T-helper 17 cell (primary cell): ENCODE measurements at regions not wholly inside any gene's neighbourhood (a gene's known extent, or its start where the extent isn't known, plus 50 kb on each side); places are given as distances from the start of the nearest gene placed in this dataset.
"Not testable (repeated sequence)": the region's sequence is repeated elsewhere in the genome, so short reads cannot be mapped to it uniquely, and the experiment has no call there.

Experiments used
- ATAC-seq: fragments of 150-1000 bp; cut with Tn5 transposase; 2 replicates; pipeline ENCODE4 v1.10.0; 2021; ENCODE audit warnings: mild to moderate bottlenecking, moderate library complexity
- DNase-seq, 3 donors: peaks; one replicate each; pipeline versions ENCODE4 v3.0.0 to v3.0.0-alpha.2; 2020 to 2021
- H3K9me3 ChIP-seq: one replicate; pipeline ENCODE4 v1.7.0; 2013; ENCODE audit warnings: low read length, mild to moderate bottlenecking; ENCODE audit not compliant: control insufficient read depth, poor library complexity, severe bottlenecking
- H3K27ac Mint-ChIP-seq: one replicate; pipeline ENCODE4 v1.8.0; 2022; ENCODE audit warnings: mild to moderate bottlenecking, moderate library complexity, mixed read lengths
- H3K27me3 Mint-ChIP-seq: one replicate; pipeline ENCODE4 v1.8.0; 2022; ENCODE audit warnings: mixed read lengths
- H3K36me3 Mint-ChIP-seq: one replicate; pipeline ENCODE4 v1.8.0; 2022; ENCODE audit warnings: low read depth, mixed read lengths
- H3K4me1 Mint-ChIP-seq: one replicate; pipeline ENCODE4 v1.8.0; 2022; ENCODE audit warnings: mild to moderate bottlenecking, mixed read lengths
- H3K4me3 Mint-ChIP-seq: one replicate; pipeline ENCODE4 v1.8.0; 2022; ENCODE audit warnings: mild to moderate bottlenecking, moderate library complexity, mixed read lengths

DNA sequence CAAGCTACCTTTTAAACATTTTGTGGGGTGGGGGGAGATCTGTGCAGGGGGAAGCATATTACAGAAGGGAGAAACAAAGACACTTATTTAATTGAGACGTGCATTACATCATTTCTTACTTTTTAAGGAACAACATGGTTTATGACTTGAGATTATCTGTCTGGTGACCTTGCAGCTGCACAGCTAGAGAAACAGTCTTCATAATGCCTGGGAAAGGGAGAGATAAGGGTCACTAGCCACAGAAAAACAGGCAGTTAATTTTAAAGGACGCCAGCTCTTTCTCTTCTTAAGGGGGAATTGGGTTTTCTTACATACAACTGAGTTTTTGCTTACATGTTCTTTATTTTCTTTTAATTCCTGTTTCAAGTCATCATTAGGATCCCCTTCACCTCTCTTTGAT is 147.9 kb downstream of the SST start:
- no peaks in the 10 kb centered on the region for H3K9me3 ChIP-seq
- H3K36me3 Mint-ChIP-seq, result peaks cover 2% of the 10 kb centered on the region
- peaks cover 2% of the 10 kb centered on the region for H3K4me1 Mint-ChIP-seq
- ATAC-seq (no peak), DNase-seq (no peak)
- H3K27ac Mint-ChIP-seq, result no peak overlapping the region
- no peak overlapping the region for H3K4me3 Mint-ChIP-seq
- H3K27me3 Mint-ChIP-seq, result peaks cover 26% of the 10 kb centered on the region

DNA sequence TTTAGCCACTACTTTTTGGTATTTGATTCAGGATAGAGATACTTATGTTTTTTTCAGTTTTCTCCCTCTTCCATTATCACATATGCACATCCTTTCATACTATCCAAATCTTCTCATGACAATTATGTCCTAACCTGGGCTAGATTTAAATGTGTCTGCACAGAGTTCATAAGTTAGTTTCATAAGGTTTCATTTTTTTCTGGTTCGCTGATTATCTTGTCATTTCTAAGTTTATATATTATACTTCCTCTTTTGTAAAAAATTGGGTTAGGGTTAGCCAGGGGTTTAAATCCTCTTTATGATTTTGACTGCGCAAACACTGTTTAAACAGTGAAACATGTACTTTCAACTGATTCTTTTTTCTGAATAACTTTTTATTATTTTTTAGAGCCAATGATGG is 148.6 kb downstream of the SST start:
- peaks cover 31% of the 10 kb centered on the region for H3K27me3 Mint-ChIP-seq
- no peak overlapping the region for H3K27ac Mint-ChIP-seq

DNA sequence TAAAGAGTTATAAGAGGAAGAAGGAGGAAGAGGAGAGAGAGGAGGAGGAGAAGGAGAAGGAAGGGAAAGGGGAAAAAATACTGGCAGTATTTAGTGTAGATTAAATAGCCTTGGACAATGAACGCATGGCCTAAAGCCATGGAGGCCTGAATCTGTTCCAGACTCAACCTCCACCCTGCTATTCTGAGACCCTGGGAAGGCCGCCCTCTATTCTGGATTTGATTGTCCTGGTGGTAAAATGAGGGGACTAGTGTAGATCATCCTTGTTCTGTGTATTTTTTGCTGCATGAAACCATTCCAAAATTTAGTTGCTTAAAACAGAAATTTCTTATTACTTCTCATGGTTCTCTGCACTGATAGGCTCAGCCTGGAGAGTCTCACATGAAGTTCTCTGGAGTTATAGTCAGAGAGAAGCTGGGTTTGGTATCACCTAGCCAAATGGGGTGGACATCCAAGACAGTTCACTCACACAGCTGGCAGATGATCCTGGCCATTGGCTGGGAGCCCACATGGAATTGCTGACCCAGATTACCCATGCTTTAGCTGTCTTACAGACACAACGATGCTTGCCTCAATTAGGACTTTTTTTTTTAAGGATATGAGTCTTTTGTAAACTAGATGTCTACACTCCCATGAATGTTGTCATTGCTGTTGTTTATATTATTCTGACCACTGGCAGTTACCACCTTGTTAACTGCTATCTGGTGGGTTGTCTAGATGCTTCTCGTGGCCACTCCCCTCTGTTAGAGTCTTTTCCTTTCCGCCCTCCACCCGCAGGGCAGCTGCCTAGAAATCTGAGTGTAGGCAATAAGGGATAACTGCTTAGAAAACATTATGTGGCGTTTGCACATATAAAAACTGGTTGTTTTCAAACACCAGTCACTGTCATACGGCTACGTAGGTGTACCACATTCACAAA is 149.9 kb downstream of the SST start:
- Mint-ChIP-seq H3K4me3 (no peak overlapping the region), H3K27ac (no peak overlapping the region), H3K36me3 (no peaks in the 10 kb centered on the region), H3K27me3 (peaks cover 24% of the 10 kb centered on the region), H3K4me1 (peaks cover 2% of the 10 kb centered on the region)
- ATAC-seq (no peak), DNase-seq (no peak)
- no peaks in the 10 kb centered on the region for H3K9me3 ChIP-seq

More for the DNA sequence above, 148.6 kb downstream of the SST start:
- no peak for ATAC-seq
- no peak overlapping the region for H3K4me3 Mint-ChIP-seq
- peaks cover 2% of the 10 kb centered on the region for H3K4me1 Mint-ChIP-seq
- no peak for DNase-seq
- H3K9me3 ChIP-seq, result no peaks in the 10 kb centered on the region
- H3K36me3 Mint-ChIP-seq, result peaks cover 2% of the 10 kb centered on the region

DNA sequence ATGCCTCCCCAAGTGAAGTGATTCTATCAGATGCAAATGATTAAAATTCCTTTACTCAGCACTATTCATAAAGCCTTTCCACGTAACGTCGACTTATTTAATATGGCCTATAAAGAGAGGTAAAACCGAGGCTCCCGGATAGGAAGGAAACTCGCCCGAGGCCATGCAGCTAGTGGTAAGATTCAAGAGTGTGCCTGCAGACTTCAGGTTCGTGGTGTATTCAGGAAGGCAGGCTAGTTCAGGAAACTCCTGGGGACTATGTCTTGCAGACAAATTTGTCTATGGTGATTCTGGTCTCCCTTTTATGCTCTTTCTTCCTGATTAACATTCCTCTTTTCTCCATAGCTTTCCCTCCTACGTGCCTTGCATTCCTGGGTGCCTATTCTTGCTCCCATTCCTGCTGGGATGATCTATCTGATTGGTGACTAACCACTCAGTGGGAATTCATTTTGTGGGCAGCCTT is 150.7 kb downstream of the SST start:
- Mint-ChIP-seq H3K36me3 (no peaks in the 10 kb centered on the region), H3K4me1 (peaks cover 2% of the 10 kb centered on the region), H3K4me3 (no peak overlapping the region), H3K27ac (no peak overlapping the region), H3K27me3 (peaks cover 24% of the 10 kb centered on the region)
- ATAC-seq (no peak), DNase-seq (no peak)
- H3K9me3 ChIP-seq, result no peaks in the 10 kb centered on the region

DNA sequence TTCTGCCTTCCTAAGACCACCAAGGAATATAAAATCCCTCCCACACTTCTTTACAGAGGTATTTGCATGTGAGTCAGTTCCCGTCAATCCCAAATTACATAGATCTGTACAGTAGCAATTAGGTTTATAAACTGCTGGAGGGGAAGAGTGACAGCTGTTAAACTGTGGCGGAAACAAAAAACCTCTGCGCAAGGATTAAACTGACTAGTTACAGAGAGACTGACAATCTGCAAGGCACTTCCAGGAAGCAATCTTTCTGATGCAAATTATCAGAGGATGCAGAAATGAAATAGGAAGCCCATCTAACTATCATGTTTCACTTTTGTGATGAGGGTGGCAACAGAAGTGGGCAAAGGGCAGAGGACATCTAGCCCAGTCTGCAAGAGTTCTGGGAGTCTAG is 150.4 kb downstream of the RTP4 start:
- peaks cover 24% of the 10 kb centered on the region for H3K27me3 Mint-ChIP-seq
- no peak for ATAC-seq
- H3K27ac Mint-ChIP-seq, result no peak overlapping the region
- H3K4me3 Mint-ChIP-seq, result no peak overlapping the region
- no peaks in the 10 kb centered on the region for H3K9me3 ChIP-seq
- H3K4me1 Mint-ChIP-seq, result peaks cover 2% of the 10 kb centered on the region
- H3K36me3 Mint-ChIP-seq, result no peaks in the 10 kb centered on the region
- DNase-seq, result no peak

DNA sequence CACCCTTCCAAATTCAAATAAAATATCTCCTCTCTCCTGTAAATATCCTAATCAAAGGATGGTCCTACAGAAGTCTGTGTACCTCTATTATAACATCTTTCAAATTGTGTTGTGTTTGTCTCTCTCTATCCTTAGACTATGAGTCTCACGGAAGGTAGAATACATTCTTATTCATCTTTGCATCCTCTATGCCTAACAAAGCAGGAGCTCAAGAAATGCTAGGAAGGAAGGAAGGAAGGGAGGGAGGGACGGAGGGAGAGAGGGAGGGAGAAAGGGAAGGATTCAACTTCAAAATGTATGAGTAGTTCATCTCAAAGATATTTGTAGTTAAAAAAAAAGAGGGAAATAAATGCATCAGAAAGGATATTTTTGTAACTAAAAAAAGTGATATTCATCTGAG is 150.0 kb downstream of the RTP4 start:
- H3K9me3 ChIP-seq, result no peaks in the 10 kb centered on the region
- Mint-ChIP-seq H3K4me3 (no peak overlapping the region), H3K4me1 (peaks cover 2% of the 10 kb centered on the region), H3K27me3 (peaks cover 24% of the 10 kb centered on the region), H3K36me3 (no peaks in the 10 kb centered on the region), H3K27ac (no peak overlapping the region)
- no peak for ATAC-seq
- no peak for DNase-seq

DNA sequence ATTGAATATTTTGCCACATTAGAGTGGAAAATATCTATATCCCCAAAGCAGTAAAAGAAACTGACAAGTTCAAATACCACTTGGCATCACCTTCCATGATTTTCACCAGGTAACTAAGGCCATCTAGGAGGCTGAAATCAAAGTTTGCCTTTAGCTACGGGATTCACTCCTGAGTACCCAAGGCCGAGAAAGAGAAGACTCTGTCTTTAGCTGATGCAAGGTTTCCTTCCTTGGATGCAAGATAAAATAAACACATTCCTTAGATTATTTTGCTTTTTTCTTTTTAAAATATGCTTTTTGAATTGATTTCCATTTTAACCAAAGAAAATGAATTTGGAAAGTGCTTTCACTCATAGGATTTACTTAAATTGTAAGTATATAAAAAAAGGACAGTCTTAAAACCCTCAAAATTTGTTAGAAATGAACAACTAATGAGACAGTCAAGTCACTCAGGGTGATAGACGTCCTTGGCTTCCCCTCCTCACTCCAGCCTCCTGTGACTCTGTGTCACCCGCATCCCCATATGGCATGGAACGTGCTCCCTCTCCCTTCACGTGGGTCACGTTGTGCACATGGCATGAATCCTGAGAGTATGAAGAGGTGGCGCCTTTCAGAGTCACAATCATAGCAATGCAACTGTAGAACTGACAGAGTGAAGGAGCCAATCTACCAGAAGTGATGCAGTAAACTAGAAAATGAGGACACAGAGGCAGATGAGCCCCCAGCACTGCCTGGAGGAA is 148.4 kb downstream of the RTP4 start:
- Mint-ChIP-seq H3K27ac (no peak overlapping the region), H3K4me3 (no peak overlapping the region), H3K4me1 (peaks cover 2% of the 10 kb centered on the region), H3K27me3 (peaks cover 24% of the 10 kb centered on the region), H3K36me3 (no peaks in the 10 kb centered on the region)
- H3K9me3 ChIP-seq, result no peaks in the 10 kb centered on the region
- ATAC-seq, result no peak
- no peak for DNase-seq

DNA sequence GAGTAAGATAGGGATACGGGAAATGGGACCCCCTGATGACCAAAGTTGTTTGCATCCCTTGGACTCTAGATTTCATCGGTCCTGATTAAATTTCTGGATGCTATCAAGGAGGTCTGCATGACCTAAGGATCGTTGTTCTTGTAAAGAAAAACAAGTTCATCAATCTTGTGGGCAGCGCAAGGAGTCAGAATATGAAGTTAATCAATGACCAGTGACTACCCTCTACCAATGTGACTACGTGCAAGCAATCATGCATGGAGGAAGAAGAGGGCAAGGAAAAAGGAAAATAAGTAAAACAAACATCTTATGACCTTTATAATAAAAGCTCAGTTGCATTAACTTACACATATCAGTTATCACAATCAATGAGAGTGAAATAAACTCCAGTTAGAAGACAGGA is 139.7 kb downstream of the RTP4 start:
- Mint-ChIP-seq H3K4me3 (no peak overlapping the region), H3K27ac (no peak overlapping the region), H3K27me3 (peaks cover 44% of the 10 kb centered on the region), H3K36me3 (no peaks in the 10 kb centered on the region), H3K4me1 (no peaks in the 10 kb centered on the region)
- no peaks in the 10 kb centered on the region for H3K9me3 ChIP-seq
- DNase-seq (no peak), ATAC-seq (no peak)

DNA sequence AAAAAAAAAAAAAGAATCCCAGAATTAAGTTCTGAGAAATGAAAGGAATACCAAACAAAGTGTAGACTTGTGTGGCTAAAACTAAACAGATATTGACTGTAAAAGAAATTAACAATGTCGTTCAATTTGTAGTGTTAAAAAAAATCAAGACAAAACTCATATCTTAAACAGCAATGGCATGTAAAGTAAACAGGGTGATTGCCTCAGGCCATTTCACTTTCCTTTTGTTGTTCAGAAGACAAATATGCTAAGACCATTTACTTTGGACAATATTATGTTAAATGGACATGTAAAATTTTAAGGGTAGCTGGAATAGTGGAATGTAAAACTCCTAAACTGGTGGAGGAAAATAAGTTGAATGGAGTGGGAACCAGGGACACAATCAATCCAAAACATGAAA is 139.1 kb downstream of the RTP4 start:
- no peak for DNase-seq
- Mint-ChIP-seq H3K27ac (no peak overlapping the region), H3K27me3 (peaks cover 50% of the 10 kb centered on the region), H3K4me3 (no peak overlapping the region), H3K36me3 (no peaks in the 10 kb centered on the region), H3K4me1 (no peaks in the 10 kb centered on the region)
- no peaks in the 10 kb centered on the region for H3K9me3 ChIP-seq
- ATAC-seq, result no peak

DNA sequence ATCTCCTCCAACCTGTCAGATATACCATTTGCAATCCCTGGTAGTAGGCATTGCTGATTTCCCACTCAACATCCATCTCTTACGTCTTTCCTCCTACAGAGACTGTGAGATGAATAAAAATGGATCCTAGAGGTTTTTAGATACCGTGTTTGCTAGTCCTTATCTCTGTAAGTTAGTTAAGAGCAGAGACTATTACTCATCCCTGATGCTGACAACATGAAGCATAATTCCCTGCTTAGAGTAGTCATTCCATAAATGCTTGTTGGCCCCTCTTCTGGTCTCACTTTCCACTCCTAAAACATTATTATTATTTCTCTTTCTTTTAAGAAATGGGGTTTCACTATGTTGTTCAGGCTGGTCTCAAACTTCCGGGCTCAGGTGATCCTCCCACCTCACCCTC is 136.2 kb downstream of the RTP4 start:
- H3K4me3 Mint-ChIP-seq, result no peak overlapping the region
- ATAC-seq, result no peak
- no peaks in the 10 kb centered on the region for H3K36me3 Mint-ChIP-seq
- H3K9me3 ChIP-seq, result no peaks in the 10 kb centered on the region
- H3K27me3 Mint-ChIP-seq, result peaks cover 68% of the 10 kb centered on the region
- no peak overlapping the region for H3K27ac Mint-ChIP-seq
- H3K4me1 Mint-ChIP-seq, result no peaks in the 10 kb centered on the region
- no peak for DNase-seq

DNA sequence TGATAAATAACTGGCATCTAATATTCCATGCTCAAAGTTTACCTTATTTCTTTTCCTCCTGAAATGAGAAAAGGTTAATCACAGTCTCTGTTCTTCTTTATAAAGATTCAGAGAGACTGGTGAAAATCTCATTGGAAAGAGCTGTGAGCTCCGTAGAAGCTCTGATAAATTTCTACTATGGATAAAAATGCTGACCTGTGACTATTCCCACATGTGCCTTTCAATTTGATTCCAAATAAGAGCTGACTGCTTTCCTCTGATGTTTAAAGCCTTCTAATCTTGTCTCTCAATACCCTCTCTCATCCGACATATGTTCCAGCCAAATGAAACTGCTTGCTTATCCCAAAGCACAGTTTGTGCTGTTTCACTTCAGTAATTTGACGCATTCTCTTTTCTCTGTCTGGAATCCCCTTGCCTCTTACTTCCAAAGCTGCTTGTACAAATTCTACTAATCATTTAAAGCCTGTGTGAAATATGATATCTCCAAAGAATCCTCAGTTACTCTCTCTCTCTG is 130.1 kb downstream of the RTP4 start:
- ATAC-seq (no peak), DNase-seq (no peak)
- no peaks in the 10 kb centered on the region for H3K9me3 ChIP-seq
- Mint-ChIP-seq H3K27ac (no peak overlapping the region), H3K4me3 (no peak overlapping the region), H3K36me3 (no peaks in the 10 kb centered on the region), H3K4me1 (no peaks in the 10 kb centered on the region), H3K27me3 (peaks cover 46% of the 10 kb centered on the region)

DNA sequence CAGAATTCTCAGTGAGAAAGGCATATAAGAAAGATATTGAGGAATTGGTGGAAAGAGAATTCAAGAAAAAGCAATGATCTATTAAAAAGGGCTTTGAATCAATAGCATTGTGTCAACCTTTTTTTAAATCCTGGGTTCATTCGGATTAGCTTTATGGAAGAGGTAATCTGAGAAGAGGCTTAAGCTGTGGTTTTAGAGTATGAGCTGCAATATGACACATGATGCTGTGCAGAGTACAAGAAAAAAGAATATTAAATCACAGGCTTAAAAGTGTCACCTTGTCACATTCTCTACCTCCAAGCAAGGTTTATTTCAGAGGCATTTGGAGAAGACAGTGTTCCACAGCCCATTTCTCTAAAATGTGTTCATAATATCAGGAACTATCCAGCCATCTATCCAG is 128.9 kb downstream of the RTP4 start:
- ATAC-seq (no peak), DNase-seq (no peak)
- no peaks in the 10 kb centered on the region for H3K36me3 Mint-ChIP-seq
- H3K27ac Mint-ChIP-seq, result no peak overlapping the region
- no peak overlapping the region for H3K4me3 Mint-ChIP-seq
- H3K9me3 ChIP-seq, result no peaks in the 10 kb centered on the region
- H3K27me3 Mint-ChIP-seq, result peaks cover 43% of the 10 kb centered on the region
- H3K4me1 Mint-ChIP-seq, result no peaks in the 10 kb centered on the region

DNA sequence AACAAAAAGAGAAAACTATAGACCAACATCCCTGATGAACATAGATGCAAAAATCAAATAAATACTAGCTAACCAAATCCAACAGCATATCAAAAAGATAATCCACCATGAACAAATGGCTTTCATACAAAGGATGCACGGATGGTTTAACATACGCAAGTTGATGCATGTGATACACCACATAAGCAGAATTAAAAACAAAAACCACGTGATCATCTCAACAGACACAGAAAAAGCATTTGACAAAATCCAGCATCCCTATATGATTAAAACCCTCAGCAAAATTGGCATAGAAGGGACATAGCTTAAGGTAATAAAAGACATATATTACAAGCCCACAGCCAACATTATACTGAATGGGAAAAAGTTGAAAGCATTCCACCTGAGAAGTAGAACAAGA is 125.9 kb downstream of the RTP4 start:
- not testable (repeated sequence) for H3K27ac Mint-ChIP-seq, ATAC-seq, H3K4me3 Mint-ChIP-seq, H3K4me1 Mint-ChIP-seq, H3K9me3 ChIP-seq, DNase-seq, H3K36me3 Mint-ChIP-seq
- peaks cover 23% of the 10 kb centered on the region for H3K27me3 Mint-ChIP-seq
